Calu3 (cell line): ENCODE measurements at regions not wholly inside any gene's neighbourhood (a gene's known extent, or its start where the extent isn't known, plus 50 kb on each side); places are given as distances from the start of the nearest gene placed in this dataset.

Experiments
- BruUV-seq: library from RNA; stranded (reverse); fragments of 400-500 nt; replicated peaks from 2 replicates; lab custom pipeline; 2021; lab: Mats Ljungman, UMichigan
- CTCF ChIA-PET: fragments of 300-600 bp; sonication (Branson Sonifier 250); formaldehyde crosslinking; loops from one replicate; lab custom pipeline; 2022; ENCODE audit warnings: antibody characterized with exemption; lab: Charles Lee
- DNase-seq: peaks from one replicate; pipeline ENCODE4 v3.0.0; 2022
- H3K27ac Mint-ChIP-seq: one replicate; pipeline ENCODE4 v1.8.0; 2022; ENCODE audit warnings: mixed read lengths; ENCODE audit not compliant: unreplicated experiment
- H3K27me3 Mint-ChIP-seq: one replicate; pipeline ENCODE4 v1.8.0; 2022; ENCODE audit warnings: mixed read lengths; ENCODE audit not compliant: unreplicated experiment
- H3K36me3 Mint-ChIP-seq: one replicate; pipeline ENCODE4 v1.8.0; 2022; ENCODE audit warnings: mild to moderate bottlenecking, moderate library complexity, mixed read lengths; ENCODE audit not compliant: insufficient read depth, unreplicated experiment
- H3K4me1 Mint-ChIP-seq: one replicate; pipeline ENCODE4 v1.8.0; 2022; ENCODE audit warnings: mild to moderate bottlenecking, low read depth, mixed read lengths; ENCODE audit not compliant: unreplicated experiment
- H3K4me3 Mint-ChIP-seq: one replicate; pipeline ENCODE4 v1.8.0; 2022; ENCODE audit warnings: mild to moderate bottlenecking, low read depth, moderate library complexity, mixed read lengths; ENCODE audit not compliant: unreplicated experiment
- H3K9me3 Mint-ChIP-seq: one replicate; pipeline ENCODE4 v1.8.0; 2022; ENCODE audit warnings: low read depth, mixed read lengths; ENCODE audit not compliant: unreplicated experiment
- CTCF ChIP-seq: fragments of 200-600 bp; IDR thresholded peaks from one replicate; pipeline ENCODE4 v1.8.0; 2022; ENCODE audit warnings: antibody characterized with exemption; ENCODE audit not compliant: unreplicated experiment
- intact Hi-C: fragments of 100-400 bp; cut with micrococcal nuclease; formaldehyde crosslinking; loops from one replicate; pipeline ENCODE4 v1.10.0; 2022; ENCODE audit not compliant: unreplicated experiment

DNA sequence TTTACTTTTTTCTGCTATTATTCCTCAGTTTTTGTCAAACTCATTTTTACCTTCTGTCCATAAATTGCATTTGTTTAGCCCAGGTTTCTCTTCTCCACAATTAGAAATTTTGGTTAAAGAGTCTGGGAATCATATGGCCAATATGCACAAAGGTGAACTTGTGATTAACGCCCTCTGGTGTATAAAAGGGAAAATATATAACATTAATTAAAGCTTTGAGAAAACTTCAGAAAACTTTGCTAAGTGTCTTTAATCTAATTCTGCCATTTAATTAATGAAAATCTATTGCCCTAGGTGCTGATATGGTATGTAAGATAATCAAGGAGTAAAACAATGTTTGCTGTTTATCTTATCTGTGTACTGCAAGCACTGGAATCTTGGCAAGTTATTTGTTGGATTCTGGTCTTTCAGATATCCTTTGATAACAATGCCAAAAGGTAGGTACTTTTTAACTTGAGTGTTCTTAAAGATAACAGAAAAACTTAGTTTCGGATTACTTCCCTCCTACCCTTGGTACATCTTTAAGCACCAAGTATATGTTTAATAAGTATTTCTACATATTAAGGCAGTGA, 402.6 kb downstream of the SUCLA2 start:
- no peak for DNase-seq
- no peaks in the 10 kb centered on the region for H3K4me1 Mint-ChIP-seq
- H3K4me3 Mint-ChIP-seq: no peak overlapping the region
- H3K9me3 Mint-ChIP-seq: peaks cover 4% of the 10 kb centered on the region
- no peaks in the 10 kb centered on the region for H3K27me3 Mint-ChIP-seq
- no peak overlapping the region for H3K27ac Mint-ChIP-seq
- CTCF ChIA-PET: interaction anchor here (0.5 kb wide), 1 partner anchor 24 kb away, joined by 3 read pairs; no protein-coding TSS in a partner anchor
- BruUV-seq: no TSS peak
- H3K36me3 Mint-ChIP-seq: no peaks in the 10 kb centered on the region
- intact Hi-C loops: loop anchor here (5.0 to 10.0 kb wide), 2 partner anchors 624 to 766 kb away; no protein-coding TSS in a partner anchor
- no peak for TF ChIP-seq CTCF

- Mint-ChIP-seq H3K36me3 (no peaks in the 10 kb centered on the region), H3K27me3 (no peaks in the 10 kb centered on the region), H3K4me3 (no peak overlapping the region), H3K4me1 (no peaks in the 10 kb centered on the region), H3K9me3 (peaks cover 7% of the 10 kb centered on the region), H3K27ac (no peak overlapping the region)
- no TSS peak for BruUV-seq
- CTCF ChIA-PET: interaction anchor here (0.6 to 0.7 kb wide), 2 partner anchors 150 to 267 kb away, joined by 3 to 5 read pairs; no protein-coding TSS in a partner anchor
- intact Hi-C loops: loop anchor here (5.0 to 10.0 kb wide), 2 partner anchors 620 to 763 kb away; no protein-coding TSS in a partner anchor
- TF ChIP-seq CTCF: no peak
- DNase-seq: peak; percentile 22
Observed at GRCh38 chr13:47594833-47595232, 406.2 kb downstream of the SUCLA2 start.

DNA sequence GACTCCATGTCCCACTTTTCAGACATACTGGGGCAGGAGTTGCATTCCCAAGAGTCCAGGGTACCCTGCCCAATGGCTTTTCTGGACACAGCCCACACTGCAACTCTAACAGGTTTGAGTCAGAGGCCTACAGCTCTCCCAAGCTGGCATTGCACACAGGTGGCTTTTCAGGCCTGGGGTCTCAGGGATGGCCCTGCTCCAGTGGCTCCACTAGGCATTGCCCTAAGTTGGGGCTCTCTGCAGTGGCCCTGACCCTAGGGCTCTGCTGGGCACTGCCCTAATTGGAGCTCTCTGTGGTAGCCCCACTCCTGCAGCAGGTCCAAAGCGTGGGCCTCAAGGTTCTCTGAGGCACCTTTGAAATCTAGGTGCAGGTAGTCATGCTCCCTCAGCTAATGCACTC, 408.8 kb downstream of the SUCLA2 start:
- DNase-seq: no peak
- BruUV-seq: no TSS peak
- peaks cover 7% of the 10 kb centered on the region for H3K9me3 Mint-ChIP-seq
- intact Hi-C loops: loop anchor here (10.0 kb wide), 1 partner anchor 617 kb away; no protein-coding TSS in a partner anchor
- H3K36me3 Mint-ChIP-seq: no peaks in the 10 kb centered on the region
- H3K4me1 Mint-ChIP-seq: no peaks in the 10 kb centered on the region
- no peak for TF ChIP-seq CTCF
- no peaks in the 10 kb centered on the region for H3K27me3 Mint-ChIP-seq
- CTCF ChIA-PET: no interaction called here
- H3K27ac Mint-ChIP-seq: no peak overlapping the region
- H3K4me3 Mint-ChIP-seq: no peak overlapping the region

- Mint-ChIP-seq H3K27ac (no peak overlapping the region), H3K9me3 (peaks cover 2% of the 10 kb centered on the region), H3K4me3 (no peak overlapping the region), H3K4me1 (no peaks in the 10 kb centered on the region), H3K27me3 (no peaks in the 10 kb centered on the region), H3K36me3 (no peaks in the 10 kb centered on the region)
- CTCF ChIA-PET: no interaction called here
- intact Hi-C loops: loop anchor here (1.0 kb wide), 1 partner anchor 186 kb away; no protein-coding TSS in a partner anchor
- no TSS peak for BruUV-seq
- TF ChIP-seq CTCF: no peak
- no peak for DNase-seq
Observed at GRCh38 chr13:47588676-47589075, 412.4 kb downstream of the SUCLA2 start.
